ENCODE measurements at regions not wholly inside any gene's neighbourhood (a gene's known extent, or its start where the extent isn't known, plus 50 kb on each side); places are given as distances from the start of the nearest gene placed in this dataset.

- Histone ChIP-seq H3K4me1 (replicated peaks in 1 of 4; ENCODE audit: control insufficient read depth in 3 of 4, insufficient read depth in 4 of 4, low read length in 3 of 4) (no peaks in the 10 kb centered on the region), H3K23me2 (ENCODE audit: low read depth, low read length) (no peaks in the 10 kb centered on the region), H3K23ac (ENCODE audit: insufficient read length) (no peak overlapping the region), H3K4ac (replicated peaks; ENCODE audit: insufficient read length, low read depth, low read length) (no peak overlapping the region), H2BK12ac (ENCODE audit: low read depth, low read length) (no peak overlapping the region), H3K9me3 (ENCODE audit: insufficient read depth in 2 of 2, low read depth in 1 of 2, low read length in 1 of 2) (peaks cover 2 to 3% of the 10 kb centered on the region in 2 experiments; a peak in 1 of 4 replicates), H2BK5ac (ENCODE audit: low read depth, low read length) (no peak overlapping the region), H2BK15ac (ENCODE audit: low read length) (no peak overlapping the region), H3K18ac (ENCODE audit: extremely low read depth, low read length) (no peak overlapping the region), H2AFZ (ENCODE audit: low read length) (no peak overlapping the region), H2AK5ac (ENCODE audit: low read depth, low read length) (no peak overlapping the region), H3K56ac (replicated peaks; ENCODE audit: insufficient read length, low read depth, low read length) (no peak overlapping the region), H3K4me3 (ENCODE audit: extremely low read depth in 1 of 4, insufficient read depth in 2 of 4, low read depth in 3 of 4, low read length in 4 of 4) (no peak overlapping the region), H3K36me3 (ENCODE audit: control insufficient read depth in 2 of 4, insufficient read depth in 4 of 4, low read length in 3 of 4) (no peaks in the 10 kb centered on the region), H3K9ac (replicated peaks in 1 of 4; ENCODE audit: extremely low read depth in 1 of 4, low read depth in 3 of 4, low read length in 3 of 4) (no peak overlapping the region), H2BK120ac (replicated peaks; ENCODE audit: low read depth, low read length) (no peak overlapping the region), H4K5ac (ENCODE audit: insufficient read length, low read depth, low read length) (no peak overlapping the region), H4K20me1 (replicated peaks in 1 of 2; ENCODE audit: control insufficient read depth in 1 of 2, insufficient read depth in 2 of 2, low read length in 2 of 2) (no peaks in the 10 kb centered on the region), H4K8ac (ENCODE audit: extremely low read depth, insufficient read depth, low read length) (no peak overlapping the region), H3K79me1 (ENCODE audit: low read depth, low read length) (no peaks in the 10 kb centered on the region), H3K79me2 (ENCODE audit: control insufficient read depth in 1 of 2, insufficient read depth in 2 of 2, low read length in 2 of 2) (no peaks in the 10 kb centered on the region), H2BK20ac (ENCODE audit: low read length) (no peak overlapping the region), H3K27me3 (replicated peaks in 1 of 4; ENCODE audit: control insufficient read depth in 3 of 4, extremely low read depth in 1 of 4, insufficient read depth in 3 of 4, low read length in 3 of 4) (no peaks in the 10 kb centered on the region), H3K4me2 (ENCODE audit: insufficient read depth in 1 of 2, low read depth in 2 of 2, low read length in 2 of 2) (no peak overlapping the region), H3K27ac (ENCODE audit: low read depth, low read length) (no peak overlapping the region), H3K14ac (ENCODE audit: insufficient read length) (no peak overlapping the region), H4K91ac (replicated peaks; ENCODE audit: insufficient read length, low read length) (no peak overlapping the region)
- no peak for FAIRE-seq
- DNase-seq (ENCODE audit: low read depth in 1 of 2, low spot score in 2 of 2): no peak
- POLR2A ChIA-PET (ENCODE audit: partially characterized antibody): no interaction called here
- TF ChIP-seq TBP (IDR thresholded peaks at IDR 0.05; ENCODE audit: low read depth, low read length): no peak
- no peak for TF ChIP-seq EGR1 (IDR thresholded peaks at IDR 0.05; ENCODE audit: borderline replicate concordance, low read depth, low read length)
- TF ChIP-seq CTBP2 (IDR thresholded peaks at IDR 0.05; ENCODE audit: borderline replicate concordance, insufficient read depth, insufficient read length, low read length): no peak
- no peak for TF ChIP-seq POLR2AphosphoS5 (IDR thresholded peaks at IDR 0.05; ENCODE audit: low read depth, low read length)
- TF ChIP-seq HDAC2 (IDR thresholded peaks at IDR 0.05; ENCODE audit: borderline replicate concordance in 1 of 2, low read depth in 2 of 2, low read length in 2 of 2): no peak
- TF ChIP-seq JUND (IDR thresholded peaks at IDR 0.05; ENCODE audit: low read length): no peak
- no peak for TF ChIP-seq ATF2 (IDR thresholded peaks at IDR 0.05; ENCODE audit: low read length)
- no peak for TF ChIP-seq TAF7 (optimal IDR thresholded peaks at IDR 0.05; ENCODE audit: borderline replicate concordance, low read depth, low read length)
- no peak for TF ChIP-seq RXRA (IDR thresholded peaks at IDR 0.05; ENCODE audit: insufficient read depth, low read depth, low read length)
- TF ChIP-seq TAF1 (IDR thresholded peaks at IDR 0.05; ENCODE audit: low read depth, low read length): no peak
- TF ChIP-seq SP4 (IDR thresholded peaks at IDR 0.05; ENCODE audit: low read length): no peak
- CTCF ChIA-PET (ENCODE audit: partially characterized antibody): no interaction called here
- WGBS, 2 experiments (ENCODE audit: extremely low coverage in 1 of 2, insufficient coverage in 1 of 2, insufficient read length in 1 of 2, insufficient replicate concordance in 2 of 2, low coverage in 1 of 2, low lambda C conversion rate in 2 of 2, missing lambda C conversion rate in 1 of 2): 96% methylated on average over 1 of the region's 1 CpG; no CpG with 5 or more reads in 1 of the 2 experiments
Measured at GRCh38 chr7:81079746-81080145, 160.9 kb upstream of the SEMA3C start.
